ENCODE measurements at regions not wholly inside any gene's neighbourhood (a gene's known extent, or its start where the extent isn't known, plus 50 kb on each side); places are given as distances from the start of the nearest gene placed in this dataset.

- TF ChIP-seq TAF1 (IDR thresholded peaks at IDR 0.05; ENCODE audit: borderline replicate concordance, insufficient read depth, low read length) (no peak), POLR2AphosphoS5 (IDR thresholded peaks at IDR 0.05; ENCODE audit: low read depth, low read length) (no peak)
Measured at GRCh38 chr16:22664132-22664531, 149.8 kb upstream of the HS3ST2 start.
